Central memory CD4-positive, alpha-beta T cell (primary cell): ENCODE measurements at regions not wholly inside any gene's neighbourhood (a gene's known extent, or its start where the extent isn't known, plus 50 kb on each side); places are given as distances from the start of the nearest gene placed in this dataset.
"Not testable (repeated sequence)": the region's sequence is repeated elsewhere in the genome, so short reads cannot be mapped to it uniquely, and the experiment has no call there.

Source experiments
- DNase-seq: peaks from one replicate; pipeline ENCODE4 v3.0.0; 2022

DNA sequence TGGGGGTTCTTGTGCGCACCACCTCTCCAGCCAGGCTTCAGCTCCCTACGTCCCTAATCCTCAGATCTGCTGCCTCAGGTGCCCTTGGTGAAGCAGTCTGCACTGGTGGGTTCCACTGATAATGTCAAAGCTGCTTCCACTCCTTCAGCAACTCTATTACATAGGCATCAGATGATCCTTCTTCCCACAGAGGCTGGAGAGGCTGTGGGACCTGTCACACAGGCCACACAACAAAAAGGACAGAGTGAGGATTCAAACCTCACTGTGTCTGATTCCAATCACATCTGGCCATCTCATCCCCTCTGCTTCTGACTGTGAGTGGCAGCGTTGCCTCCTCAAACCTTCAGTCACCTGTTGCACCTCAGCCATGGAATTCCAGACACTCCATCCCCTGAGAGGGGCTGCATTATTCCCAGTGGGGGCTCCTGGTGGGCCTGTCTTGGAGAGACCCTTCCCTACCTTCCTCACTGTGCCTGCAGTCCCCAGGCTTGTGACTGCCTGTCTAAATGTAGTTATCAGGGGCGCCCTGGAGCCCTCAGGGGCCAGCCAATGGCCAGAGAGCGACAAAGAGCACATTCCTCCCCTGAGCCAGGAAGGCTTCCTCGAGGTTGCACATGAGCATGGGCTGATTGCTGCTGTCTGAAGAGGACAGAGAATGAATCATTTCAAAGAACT lies 211.4 kb upstream of the ECI2 start:
- no peak for DNase-seq

DNA sequence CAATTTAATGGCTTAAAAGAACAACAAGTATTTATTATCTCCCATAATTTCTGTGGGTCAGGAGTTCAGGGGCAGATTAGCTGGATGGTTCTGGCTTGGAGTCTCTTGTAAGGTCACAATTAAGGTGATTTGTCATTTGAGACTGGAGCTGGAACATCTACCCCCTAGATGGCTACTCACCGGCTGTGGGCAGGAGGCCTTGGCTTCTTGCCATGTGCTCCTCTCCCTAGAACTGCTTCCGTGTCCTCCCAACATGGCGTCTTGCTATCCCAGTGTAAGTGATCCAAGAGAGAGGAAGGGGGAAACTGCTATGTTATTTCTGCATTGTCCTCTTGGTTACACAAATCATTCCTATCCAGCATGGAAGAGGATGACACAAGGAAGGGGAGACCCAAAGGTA lies 210.2 kb upstream of the ECI2 start:
- DNase-seq = no peak

DNA sequence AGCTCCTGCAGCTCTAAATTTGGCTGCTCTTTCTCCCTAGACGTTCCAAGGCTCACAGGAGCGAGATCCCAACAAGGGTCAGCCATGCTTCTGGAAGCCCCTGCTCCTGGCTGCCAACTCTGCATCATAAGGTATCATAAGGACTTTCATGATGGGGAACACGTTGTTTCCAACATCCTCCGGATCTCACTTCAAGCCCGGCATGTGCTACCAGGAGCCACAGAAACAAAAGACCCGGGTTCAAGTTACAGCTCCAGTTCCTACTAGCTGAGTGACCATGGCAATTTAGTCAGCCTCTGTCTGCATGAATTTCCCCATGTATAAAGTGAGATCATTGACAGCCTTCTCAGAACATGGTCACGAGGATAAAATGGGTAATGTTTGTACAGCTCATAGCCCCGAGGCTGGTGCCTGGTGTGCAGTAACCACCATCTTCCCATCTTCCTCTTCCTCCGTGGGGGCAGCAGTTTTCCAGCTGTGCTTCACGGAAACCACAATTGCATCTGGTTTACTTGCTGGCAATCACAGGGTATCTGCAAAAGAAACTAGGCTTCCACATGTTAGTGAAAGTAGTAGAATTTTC lies 209.0 kb upstream of the ECI2 start:
- DNase-seq = no peak

DNA sequence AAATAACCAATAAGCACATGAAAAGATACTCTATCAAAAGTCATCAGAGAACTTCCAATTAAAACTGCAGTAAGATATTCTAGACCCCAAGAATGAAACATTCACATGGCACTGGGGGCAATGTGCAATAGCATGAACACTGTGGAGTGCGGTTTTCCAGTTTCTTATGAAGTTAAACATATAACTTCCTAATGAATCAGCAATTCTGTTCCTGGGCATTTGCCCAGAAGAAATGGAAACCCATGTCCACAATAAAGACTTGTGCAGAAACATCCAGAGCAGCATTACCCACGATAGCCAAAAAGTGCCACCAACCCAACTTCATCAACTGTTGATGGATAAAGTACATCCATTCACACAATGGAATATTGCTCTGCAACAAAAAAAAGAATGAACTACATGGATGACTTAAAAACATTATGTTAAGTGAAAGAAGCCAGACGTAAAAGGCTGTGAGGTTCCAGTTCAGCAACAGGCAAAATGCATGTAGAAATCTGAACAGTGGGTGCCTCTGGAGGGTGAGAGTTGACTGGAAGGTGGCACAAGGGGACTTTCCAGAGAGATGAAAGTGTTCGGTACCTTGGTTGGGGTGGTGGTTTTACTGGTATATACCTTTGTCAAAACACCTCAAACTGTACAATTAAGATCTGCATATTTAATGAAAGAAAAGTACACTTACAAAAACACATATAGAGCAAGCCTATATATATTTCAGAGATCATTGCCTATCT lies 207.2 kb upstream of the ECI2 start:
- DNase-seq = no peak

DNA sequence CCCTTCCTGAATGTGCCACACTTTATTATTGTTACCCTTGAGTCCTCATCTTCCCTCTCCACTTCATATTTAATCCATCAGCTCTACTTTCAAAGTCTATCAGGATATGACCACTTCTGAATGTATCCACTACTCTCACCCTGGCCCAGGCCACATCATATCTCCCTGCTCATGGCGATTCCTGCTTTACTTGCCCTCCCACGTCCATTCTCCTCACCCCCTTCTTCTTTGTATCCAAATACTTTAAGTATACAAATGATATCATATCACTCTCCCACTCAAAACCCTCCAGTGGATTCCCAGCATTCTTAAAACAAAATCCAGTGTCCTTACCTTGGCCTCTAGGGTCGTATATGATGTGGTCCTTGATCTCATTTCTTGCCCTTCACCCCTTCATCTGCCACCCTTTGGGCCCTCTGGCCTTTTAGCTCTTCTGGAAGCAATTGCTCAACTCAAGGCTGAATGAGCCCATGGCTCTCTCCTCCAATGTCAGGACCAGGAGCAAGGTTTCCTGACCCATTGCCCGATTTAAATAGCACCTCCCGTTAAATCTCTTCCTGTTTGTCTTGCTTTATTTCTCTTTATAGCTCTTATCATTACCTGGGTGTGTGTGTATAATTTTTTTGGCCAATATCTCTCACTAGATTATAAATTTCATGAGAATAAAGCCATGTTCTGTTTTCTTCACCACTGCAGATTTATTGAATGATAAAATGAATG lies 205.9 kb upstream of the ECI2 start:
- no peak for DNase-seq

DNA sequence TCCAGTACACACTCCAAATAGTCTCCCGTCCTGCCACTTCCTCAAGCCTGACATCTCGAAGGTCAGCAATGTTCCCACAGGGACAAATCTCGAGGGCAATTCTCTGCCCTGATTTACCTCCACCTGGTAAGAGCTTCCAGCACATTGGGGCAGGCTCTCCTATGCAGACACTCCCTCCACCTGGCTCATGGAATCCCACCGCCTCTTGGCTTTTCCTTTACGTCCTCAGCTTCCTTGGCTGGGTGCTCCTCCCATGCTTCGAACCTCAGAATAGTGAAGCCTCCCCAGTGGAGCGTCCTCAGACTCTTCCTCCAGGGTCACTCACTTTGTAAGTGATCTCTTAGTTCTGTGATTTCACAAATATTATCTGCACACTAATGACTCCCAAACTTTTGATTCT lies 205.2 kb upstream of the ECI2 start:
- no peak for DNase-seq

DNA sequence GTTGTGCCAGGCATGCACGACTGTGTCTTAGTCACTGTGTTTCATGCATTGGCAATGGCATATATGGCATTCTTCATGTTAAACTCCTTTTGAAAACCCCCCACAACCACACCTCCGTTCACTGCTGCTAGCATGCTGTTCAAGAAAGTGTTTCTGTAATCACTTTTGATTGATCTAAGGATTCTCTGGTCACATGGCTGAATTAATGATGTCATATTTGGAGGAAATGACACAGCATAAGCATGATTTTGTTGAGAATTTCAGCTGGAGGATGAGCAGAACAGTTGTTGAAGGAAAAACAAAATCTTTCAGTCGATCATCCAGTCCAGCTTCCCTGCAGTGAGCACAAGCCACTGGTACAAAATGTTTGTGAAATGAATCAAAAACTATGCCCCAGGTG lies 203.5 kb upstream of the ECI2 start:
- no peak for DNase-seq

DNA sequence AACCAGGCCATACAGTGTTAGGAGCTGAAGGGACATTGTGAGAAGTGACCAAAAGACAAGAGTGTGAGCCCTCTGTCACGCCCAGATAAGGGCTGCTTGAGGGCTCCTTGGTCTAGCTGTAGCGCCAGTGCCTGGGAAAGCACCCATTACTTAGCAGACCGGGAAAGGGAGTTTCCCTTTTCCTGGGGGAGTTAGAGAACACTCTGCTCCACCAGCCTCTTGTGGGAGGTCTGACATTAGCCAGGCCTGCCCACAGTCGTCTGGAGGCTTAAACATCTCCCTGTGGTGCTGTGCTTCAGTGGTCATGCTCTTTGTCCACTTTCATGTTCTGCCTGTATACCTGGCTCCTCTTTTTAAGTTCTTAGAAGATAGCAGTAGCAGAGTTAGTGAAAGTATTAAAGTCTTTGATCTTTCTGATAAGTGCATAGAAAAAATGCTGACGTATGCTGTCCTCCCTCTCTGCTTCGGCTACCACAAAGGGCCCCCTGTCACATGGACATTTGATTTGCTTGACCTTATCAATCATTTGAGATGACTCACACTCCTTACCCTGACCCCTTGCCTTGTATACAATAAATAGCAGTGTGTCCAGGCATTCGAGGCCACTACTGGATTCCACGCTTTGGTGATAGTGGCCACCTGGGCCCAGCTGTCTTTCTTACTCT lies 201.5 kb upstream of the ECI2 start:
- no peak for DNase-seq

DNA sequence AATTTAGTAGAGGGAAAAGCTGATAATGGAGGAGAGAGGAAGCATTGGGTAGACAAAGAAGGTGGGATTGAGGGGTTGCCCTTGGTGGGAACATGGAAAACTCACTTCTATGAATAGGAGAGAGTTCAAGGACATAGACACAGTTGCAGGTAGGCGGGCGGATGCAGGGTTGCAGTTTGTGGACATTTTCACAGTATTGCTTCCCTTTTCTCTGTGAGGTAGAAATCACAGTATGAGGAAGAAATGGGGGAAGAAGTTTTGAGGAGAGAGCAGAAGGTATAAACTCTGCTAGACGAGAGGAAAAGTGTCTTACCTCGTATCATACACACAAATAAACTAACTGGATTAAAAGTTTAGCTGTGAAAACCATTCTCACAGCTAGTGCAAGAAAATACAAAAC lies 200.7 kb upstream of the ECI2 start:
- no peak for DNase-seq

DNA sequence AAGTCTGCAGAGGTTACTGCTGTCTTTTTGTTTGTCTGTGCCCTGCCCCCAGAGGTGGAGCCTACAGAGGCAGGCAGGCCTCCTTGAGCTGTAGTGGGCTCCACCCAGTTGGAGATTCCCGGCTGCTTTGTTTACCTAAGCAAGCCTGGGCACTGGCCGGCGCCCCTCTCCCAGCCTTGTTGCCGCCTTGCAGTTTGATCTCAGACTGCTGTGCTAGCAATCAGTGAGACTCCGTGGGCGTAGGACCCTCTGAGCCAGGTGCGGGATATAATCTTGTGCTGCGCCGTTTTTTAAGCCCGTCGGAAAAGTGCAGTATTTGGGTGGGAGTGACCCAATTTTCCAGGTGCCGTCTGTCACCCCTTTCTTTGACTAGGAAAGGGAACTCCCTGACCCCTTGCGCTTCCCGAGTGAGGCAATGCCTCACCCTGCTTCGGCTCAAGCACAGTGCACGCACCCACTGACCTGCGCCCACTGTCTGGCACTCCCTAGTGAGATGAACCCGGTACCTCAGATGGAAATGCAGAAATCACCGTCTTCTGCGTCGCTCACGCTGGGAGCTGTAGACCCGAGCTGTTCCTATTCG lies 198.9 kb upstream of the ECI2 start:
- DNase-seq = not testable (repeated sequence)

DNA sequence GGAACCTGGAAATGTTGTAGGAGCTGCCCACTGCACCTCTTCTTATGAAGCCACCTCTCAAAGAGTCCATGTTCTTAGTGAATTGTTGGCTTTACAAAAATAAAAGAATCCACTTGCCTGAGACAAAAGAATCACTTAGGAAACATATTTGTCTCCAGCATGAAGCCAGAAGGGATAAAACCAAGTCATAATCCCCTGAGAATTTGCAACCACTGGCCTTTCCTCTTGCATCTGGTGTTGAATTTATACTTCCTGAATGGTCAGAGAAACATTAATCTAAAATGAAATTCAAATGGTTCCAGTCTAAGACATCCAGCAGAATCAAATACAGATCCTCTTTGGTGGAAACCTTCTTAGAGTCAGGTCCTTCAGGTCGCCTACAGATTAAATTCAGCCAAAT lies 192.5 kb upstream of the ECI2 start:
- no peak for DNase-seq

DNA sequence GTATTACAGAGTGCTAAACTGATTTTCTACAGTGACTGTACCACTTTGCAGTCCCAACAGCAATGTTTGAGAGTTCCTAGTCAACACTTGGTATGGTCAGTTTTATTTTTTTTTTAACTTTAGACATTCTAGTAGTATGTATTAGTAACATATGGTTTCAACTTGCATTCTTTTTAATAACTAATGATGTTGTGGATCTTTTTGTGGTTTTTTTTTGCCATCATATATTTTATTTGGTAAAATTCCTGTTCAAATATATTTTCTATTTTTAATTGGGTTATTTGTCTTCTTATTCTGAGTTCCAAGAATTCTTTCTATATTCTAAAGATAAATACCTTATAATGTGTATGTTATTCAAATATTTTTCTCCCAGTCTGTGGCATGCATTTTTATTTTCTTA lies 189.4 kb upstream of the ECI2 start:
- no peak for DNase-seq

DNA sequence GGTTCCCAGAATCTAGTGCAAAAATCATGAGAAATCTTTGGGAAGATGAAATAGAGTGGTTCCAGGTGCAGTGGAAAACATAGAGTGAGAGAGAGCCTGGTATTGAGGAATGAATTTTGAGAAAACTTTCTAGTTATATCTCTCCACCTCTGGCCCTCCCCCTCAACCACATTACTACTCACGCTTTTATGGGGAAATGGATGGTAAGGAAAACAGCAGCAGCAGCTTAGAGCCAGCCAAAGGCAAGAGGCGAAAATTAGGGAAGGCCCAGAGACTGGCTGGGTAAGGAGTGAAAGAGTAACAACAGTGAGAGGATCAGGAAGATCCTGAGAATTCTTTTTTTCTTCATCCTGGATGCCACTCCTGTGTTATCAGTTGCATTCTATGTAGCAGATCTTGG lies 187.9 kb upstream of the ECI2 start:
- DNase-seq = no peak

DNA sequence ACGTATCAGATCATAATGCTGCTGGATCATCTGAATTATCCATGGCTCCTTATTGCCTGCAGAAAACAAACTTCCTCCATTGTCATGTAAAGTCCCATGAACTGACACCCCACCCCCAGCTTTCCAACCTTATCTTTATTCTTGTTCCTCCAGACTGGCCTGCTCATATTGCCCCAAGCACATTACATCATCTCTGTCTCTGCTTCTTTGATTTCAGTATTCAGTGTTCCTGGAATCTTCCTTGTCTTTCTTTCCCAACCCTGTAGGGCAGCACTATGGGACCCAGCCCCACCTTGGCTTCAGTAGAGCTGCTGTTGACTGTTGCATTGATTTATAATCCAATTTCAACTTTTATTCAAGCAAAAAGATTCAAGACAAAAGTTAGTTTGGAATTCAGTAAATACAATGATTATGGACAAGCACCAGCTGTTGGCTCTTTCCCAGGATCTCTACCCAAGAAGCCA lies 187.5 kb upstream of the ECI2 start:
- no peak for DNase-seq

DNA sequence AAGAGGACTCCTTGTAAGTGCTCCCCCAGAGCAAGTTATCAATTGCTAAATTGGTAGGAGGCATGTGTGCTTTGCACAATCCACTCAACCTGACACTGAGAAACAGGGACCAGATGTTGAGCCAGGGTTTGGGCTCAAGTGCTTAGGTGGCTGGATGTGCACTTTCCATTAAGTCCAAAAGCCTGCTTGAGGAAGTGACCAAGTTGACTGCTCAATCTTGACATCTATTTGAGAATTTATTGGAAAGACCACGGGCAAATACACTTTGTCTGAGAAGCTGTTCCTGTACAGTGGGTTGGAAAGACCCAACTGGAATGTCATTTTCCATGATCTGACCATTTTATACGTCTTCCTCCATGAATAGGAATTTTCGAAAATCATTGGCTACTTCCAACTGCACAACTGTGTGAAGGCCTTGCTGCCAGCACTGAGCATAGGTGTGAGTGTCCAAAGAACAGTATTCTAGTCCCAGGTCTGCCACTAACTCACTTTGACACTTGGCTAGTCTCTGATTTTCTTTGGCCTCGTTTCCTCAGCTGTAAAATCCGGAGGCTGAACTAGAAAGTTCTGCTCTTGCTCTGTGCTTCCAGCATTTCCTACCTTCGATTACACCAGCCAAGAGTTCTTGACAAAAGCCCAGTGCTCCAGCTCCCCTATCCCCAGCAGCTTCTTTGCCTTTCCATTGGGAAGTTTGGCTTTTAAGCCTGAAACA lies 186.9 kb upstream of the ECI2 start:
- no peak for DNase-seq

DNA sequence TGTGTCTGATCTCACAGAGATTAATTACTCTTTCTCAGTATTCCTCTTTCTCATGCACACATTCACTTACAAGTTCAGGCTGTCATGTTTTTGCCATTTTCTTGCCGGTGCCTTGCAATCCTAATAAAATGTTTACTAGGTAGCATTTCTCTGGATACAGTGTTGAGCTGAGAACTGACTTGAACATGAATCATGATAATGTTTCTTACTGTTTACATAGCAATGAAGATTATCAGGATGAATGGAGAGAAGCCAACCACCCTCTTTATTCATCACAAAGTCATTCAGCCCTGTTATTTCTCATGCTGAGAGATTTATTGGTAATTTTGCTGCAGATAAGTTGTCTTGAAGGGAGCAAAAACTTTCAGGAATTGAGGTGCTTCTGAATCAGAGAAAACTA lies 185.5 kb upstream of the ECI2 start:
- DNase-seq = no peak

DNA sequence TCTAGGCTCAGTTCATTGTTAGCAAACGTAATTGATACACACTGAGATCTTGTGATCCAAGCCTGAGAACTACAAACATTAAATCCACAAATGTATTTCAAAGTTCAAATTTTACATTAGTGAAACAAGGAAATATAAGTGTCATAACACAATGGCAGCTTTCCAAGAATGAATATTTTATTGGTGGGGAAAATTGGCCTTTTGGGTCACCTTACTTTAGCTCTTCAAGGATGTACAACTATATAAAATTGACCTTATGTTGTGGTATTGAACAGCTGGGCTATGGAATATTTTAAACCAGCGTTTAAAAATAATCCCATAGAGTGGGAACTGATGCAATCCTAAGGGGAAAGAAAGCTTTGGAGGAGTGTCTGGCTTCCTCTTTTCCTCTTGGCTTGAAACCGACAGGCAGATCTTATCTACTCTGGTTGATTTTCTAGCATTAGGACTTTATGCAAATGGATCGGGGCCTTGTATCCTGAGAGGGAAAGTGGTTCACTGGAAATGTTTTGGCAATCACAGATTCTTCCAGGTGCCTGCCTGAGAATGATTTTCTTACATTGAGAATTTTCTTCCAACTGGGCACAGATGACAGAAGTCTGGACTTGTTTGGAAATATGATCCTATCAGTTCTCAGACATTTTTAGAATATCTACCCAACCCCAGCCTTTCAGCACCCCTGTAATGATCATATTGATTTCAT lies 184.8 kb upstream of the ECI2 start:
- DNase-seq = no peak

DNA sequence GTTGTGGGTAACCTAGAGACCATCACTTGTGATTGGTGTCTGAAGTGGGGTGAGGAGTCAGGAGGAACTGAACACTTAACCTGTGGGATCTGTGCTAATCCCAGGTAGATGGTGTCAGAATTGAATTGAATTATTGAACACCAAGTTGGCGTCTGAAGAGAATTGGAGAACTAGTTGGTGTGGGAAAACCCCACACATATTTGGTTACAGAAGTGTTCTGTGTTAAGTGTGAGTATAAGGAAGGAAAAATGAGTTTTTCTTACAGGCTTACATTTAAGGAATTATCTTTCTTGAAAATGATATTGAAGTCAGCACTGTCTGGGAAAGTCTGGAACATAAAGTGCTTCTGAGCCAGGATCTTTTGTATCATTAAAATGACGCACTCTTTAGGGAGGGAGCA lies 182.9 kb upstream of the ECI2 start:
- DNase-seq = no peak

DNA sequence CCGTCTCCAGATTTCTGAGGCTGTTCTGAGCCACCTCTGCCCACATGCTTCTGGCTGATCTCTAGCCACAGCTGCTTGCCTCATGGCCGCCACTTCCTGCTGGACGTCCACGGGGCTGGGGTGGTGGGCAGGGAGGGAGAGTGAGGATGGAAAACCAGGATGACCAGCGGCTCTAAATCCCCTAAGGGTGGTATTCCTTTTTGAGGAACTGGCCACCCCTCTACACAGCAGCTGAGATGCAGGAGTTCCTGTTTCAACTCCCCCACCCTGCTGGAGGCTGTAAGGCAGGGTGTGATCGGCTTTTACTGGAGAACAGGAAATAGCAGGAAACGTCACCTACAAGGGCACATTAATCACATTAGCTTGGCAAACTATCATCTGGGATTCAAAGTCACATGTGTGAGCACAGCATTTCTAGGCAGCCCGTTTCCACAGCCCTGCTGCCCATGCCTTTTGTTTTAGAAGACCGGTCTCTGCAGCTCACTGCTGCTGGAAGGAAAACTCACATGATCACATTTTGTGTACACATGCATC lies 181.6 kb upstream of the ECI2 start:
- no peak for DNase-seq

DNA sequence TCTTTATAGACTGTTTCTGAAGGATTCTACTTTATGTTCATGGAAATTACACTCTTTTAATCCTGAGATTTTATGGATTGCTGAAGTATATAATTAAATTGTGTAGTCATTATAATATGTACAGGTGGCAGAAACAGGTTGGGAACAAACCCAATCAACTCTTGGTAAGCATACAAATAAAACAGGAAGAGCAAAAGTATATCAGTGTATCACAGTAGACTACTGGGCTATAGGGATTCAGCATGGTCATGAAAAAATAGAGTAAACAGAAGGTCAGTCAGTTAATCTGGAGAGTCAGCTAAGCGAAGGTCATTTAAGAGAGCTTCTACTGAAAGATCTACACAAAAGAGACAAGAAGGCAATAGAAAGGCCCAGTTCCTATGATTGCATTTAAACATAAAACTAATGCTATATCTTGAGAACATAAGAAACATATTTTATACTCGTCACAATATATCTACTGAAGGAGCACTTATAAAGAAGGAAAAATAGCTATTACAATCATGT lies 178.9 kb upstream of the ECI2 start:
- no peak for DNase-seq
